A673 (cell line): ENCODE measurements at regions not wholly inside any gene's neighbourhood (a gene's known extent, or its start where the extent isn't known, plus 50 kb on each side); places are given as distances from the start of the nearest gene placed in this dataset.
A peak's percentile ranks its signal among the peaks of the same experiment; 100 is the strongest.

Source experiments
- BruUV-seq: library from RNA; stranded (reverse); fragments of 400-500 nt; replicated peaks from 2 replicates; lab custom pipeline; 2021; lab: Mats Ljungman, UMichigan
- CTCF ChIA-PET: fragments of 300-600 bp; sonication (Branson Sonifier 250); formaldehyde crosslinking; loops from one replicate; lab custom pipeline; 2022; ENCODE audit warnings: antibody characterized with exemption; lab: Charles Lee
- POLR2A ChIA-PET: fragments of 300-600 bp; sonication (Branson Sonifier 250); formaldehyde crosslinking; loops from one replicate; lab custom pipeline; 2022; ENCODE audit warnings: antibody characterized with exemption; ENCODE audit not compliant: low non-redundant PET; lab: Charles Lee
- DNase-seq: peaks from one replicate; pipeline ENCODE4 v3.0.0-alpha.2; 2015; ENCODE audit warnings: low spot score
- H3K27ac ChIP-seq: fragments of 200-600 bp; sonication (generic); 2 replicates; pipeline ENCODE4 v1.5.1; 2016; ENCODE audit warnings: mixed run types, low read depth, mild to moderate bottlenecking, mixed read lengths, antibody characterized with exemption, low read length; ENCODE audit not compliant: poor library complexity, severe bottlenecking
- H3K27me3 ChIP-seq: fragments of 200-600 bp; sonication (generic); replicated peaks from 2 replicates; pipeline ENCODE4 v1.6.1; 2017; ENCODE audit warnings: mixed run types, low read depth, mild to moderate bottlenecking, mixed read lengths, antibody characterized with exemption, low read length; ENCODE audit not compliant: insufficient read depth, poor library complexity
- H3K36me3 ChIP-seq: fragments of 200-600 bp; sonication (generic); 2 replicates; pipeline ENCODE4 v1.6.1; 2016; ENCODE audit warnings: mixed run types, mild to moderate bottlenecking, mixed read lengths, antibody characterized with exemption, low read length; ENCODE audit not compliant: insufficient read depth, poor library complexity, severe bottlenecking
- H3K4me1 ChIP-seq: fragments of 200-600 bp; sonication (generic); 2 replicates; pipeline ENCODE4 v1.6.1; 2017; ENCODE audit warnings: mixed run types, mild to moderate bottlenecking, mixed read lengths, antibody characterized with exemption, low read length; ENCODE audit not compliant: insufficient read depth, poor library complexity, severe bottlenecking
- H3K4me3 ChIP-seq: fragments of 200-600 bp; sonication (generic); 2 replicates; pipeline ENCODE4 v1.5.1; 2016; ENCODE audit warnings: low read depth, mixed run types, mild to moderate bottlenecking, mixed read lengths, low read length; ENCODE audit not compliant: poor library complexity, severe bottlenecking
- H3K9me3 ChIP-seq: fragments of 200-600 bp; sonication (generic); 2 replicates; pipeline ENCODE4 v1.6.1; 2016; ENCODE audit warnings: mixed run types, low read depth, mild to moderate bottlenecking, mixed read lengths, antibody characterized with exemption, low read length; ENCODE audit not compliant: poor library complexity, severe bottlenecking
- CTCF ChIP-seq: fragments of 300-800, 200-600 bp; sonication (generic); conservative IDR thresholded peaks from 2 replicates; pipeline ENCODE4 v1.5.1; 2017; ENCODE audit warnings: low read depth, mild to moderate bottlenecking, antibody characterized with exemption, low read length, moderate library complexity, mixed read lengths
- EZH2 ChIP-seq: fragments of 200-600 bp; sonication (generic); IDR thresholded peaks from 2 replicates; pipeline ENCODE4 v1.6.1; 2017; ENCODE audit warnings: borderline replicate concordance, low read depth, mild to moderate bottlenecking, mixed read lengths, antibody characterized with exemption, low read length; ENCODE audit not compliant: poor library complexity, severe bottlenecking
- intact Hi-C: fragments of 100-400 bp; cut with micrococcal nuclease; formaldehyde crosslinking; loops from one replicate; pipeline ENCODE4 v1.10.0; 2022; ENCODE audit not compliant: unreplicated experiment

GRCh38 chr9:80952363-80952922 lies 736.9 kb downstream of the TLE1 start:
- no TSS peak for BruUV-seq
- Histone ChIP-seq H3K4me1 (no peaks in the 10 kb centered on the region), H3K36me3 (no peaks in the 10 kb centered on the region), H3K27ac (no peak overlapping the region), H3K27me3 (peaks cover 12% of the 10 kb centered on the region), H3K9me3 (no peaks in the 10 kb centered on the region), H3K4me3 (no peak overlapping the region)
- POLR2A ChIA-PET = no interaction called here
- intact Hi-C loops = no loop called here
- CTCF ChIA-PET = no interaction called here
- no peak for DNase-seq
- TF ChIP-seq EZH2 (no peak), CTCF (no peak)

GRCh38 chr9:80951675-80952074 lies 737.7 kb downstream of the TLE1 start:
- Histone ChIP-seq H3K36me3 (no peaks in the 10 kb centered on the region), H3K27ac (no peak overlapping the region), H3K27me3 (peaks cover 14% of the 10 kb centered on the region), H3K4me3 (no peak overlapping the region), H3K9me3 (no peaks in the 10 kb centered on the region), H3K4me1 (no peaks in the 10 kb centered on the region)
- intact Hi-C loops = no loop called here
- TF ChIP-seq CTCF = no peak
- ChIA-PET CTCF (no interaction called here), POLR2A (no interaction called here)
- no TSS peak for BruUV-seq
- peak; percentile 39 for DNase-seq

- Histone ChIP-seq H3K27ac (no peak overlapping the region), H3K4me1 (no peaks in the 10 kb centered on the region), H3K4me3 (no peak overlapping the region), H3K36me3 (no peaks in the 10 kb centered on the region), H3K27me3 (peaks cover 35% of the 10 kb centered on the region), H3K9me3 (no peaks in the 10 kb centered on the region)
- no peak for TF ChIP-seq CTCF
- no peak for TF ChIP-seq EZH2
- ChIA-PET POLR2A (no interaction called here), CTCF (no interaction called here)
- no TSS peak for BruUV-seq
- intact Hi-C loops = no loop called here
- no peak for DNase-seq
These were observed 740.5 kb downstream of the TLE1 start for GRCh38 chr9:80948876-80949275.
